ENCODE measurements at regions not wholly inside any gene's neighbourhood (a gene's known extent, or its start where the extent isn't known, plus 50 kb on each side); places are given as distances from the start of the nearest gene placed in this dataset.

GRCh38 chr3:5072100-5072816 lies 49.8 kb upstream of the ARL8B start (continued):
- no peak for TF ChIP-seq SIN3A (conservative IDR thresholded peaks at IDR 0.05 in 1 of 2, IDR thresholded peaks at IDR 0.05 in 1 of 2; ENCODE audit: low read depth in 1 of 2, low read length in 2 of 2)
- TF ChIP-seq POLR2A (IDR thresholded peaks at IDR 0.05; ENCODE audit: control extremely low read depth in 1 of 2, low read depth in 2 of 2, low read length in 2 of 2), result no peak
- no peak for TF ChIP-seq KDM4A (IDR thresholded peaks at IDR 0.05; ENCODE audit: low read depth, low read length, severe bottlenecking)

Data from H1 (cell line).